GM23248 (cell line): ENCODE measurements at regions not wholly inside any gene's neighbourhood (a gene's known extent, or its start where the extent isn't known, plus 50 kb on each side); places are given as distances from the start of the nearest gene placed in this dataset.

ENCODE experiments used
- EZH2 ChIP-seq: fragments of 200-600 bp; sonication (generic); IDR thresholded peaks from 2 replicates; pipeline ENCODE4 v1.6.1; 2018; ENCODE audit warnings: antibody characterized with exemption, mild to moderate bottlenecking; ENCODE audit not compliant: insufficient read depth, poor library complexity, severe bottlenecking
- EZH2phosphoT487 ChIP-seq: fragments of 200-600 bp; sonication (generic); IDR thresholded peaks from 2 replicates; pipeline ENCODE4 v1.6.1; 2018; ENCODE audit warnings: antibody characterized with exemption, moderate library complexity, mild to moderate bottlenecking, low read depth; ENCODE audit not compliant: insufficient read depth

- TF ChIP-seq EZH2phosphoT487 (no peak), EZH2 (no peak)
Observed at GRCh38 chr13:111609631-111610030, 289.2 kb downstream of the TEX29 start.
